Neuronal stem cell (in vitro differentiated cells): ENCODE measurements at regions not wholly inside any gene's neighbourhood (a gene's known extent, or its start where the extent isn't known, plus 50 kb on each side); places are given as distances from the start of the nearest gene placed in this dataset.

Source experiments
- DNase-seq: peaks from one replicate; pipeline ENCODE4 v3.0.0-alpha.2; 2013; ENCODE audit warnings: low spot score
- H2AFZ ChIP-seq: one replicate; pipeline ENCODE4 v1.6.1; 2013; ENCODE audit warnings: mild to moderate bottlenecking, low read length, inconsistent platforms
- H2AK5ac ChIP-seq: 2 replicates; pipeline ENCODE4 v1.6.1; 2013; ENCODE audit warnings: low read depth, mild to moderate bottlenecking, inconsistent platforms, low read length, moderate library complexity, mixed read lengths
- H2BK120ac ChIP-seq: 2 replicates; pipeline ENCODE4 v1.6.1; 2013; ENCODE audit warnings: low read depth, mild to moderate bottlenecking, inconsistent platforms, low read length, moderate library complexity, mixed read lengths
- H2BK12ac ChIP-seq: one replicate; pipeline ENCODE4 v1.6.1; 2013; ENCODE audit warnings: low read length, inconsistent platforms
- H2BK15ac ChIP-seq: 2 replicates; pipeline ENCODE4 v1.6.1; 2013; ENCODE audit warnings: mild to moderate bottlenecking, low read length, inconsistent platforms, mixed read lengths
- H2BK5ac ChIP-seq: one replicate; pipeline ENCODE4 v1.6.1; 2013; ENCODE audit warnings: inconsistent platforms, mild to moderate bottlenecking, low read length, moderate library complexity
- H3K14ac ChIP-seq: one replicate; pipeline ENCODE4 v1.6.1; 2013; ENCODE audit warnings: low read length, inconsistent platforms
- H3K18ac ChIP-seq: 2 replicates; pipeline ENCODE4 v1.6.1; 2013; ENCODE audit warnings: low read length, inconsistent platforms
- H3K23ac ChIP-seq: 2 replicates; pipeline ENCODE4 v1.6.1; 2013; ENCODE audit warnings: low read depth, mild to moderate bottlenecking, mixed read lengths, low read length, inconsistent platforms; ENCODE audit not compliant: poor library complexity
- H3K27ac ChIP-seq: replicated peaks from 3 replicates; pipeline ENCODE4 v1.5.1; 2013; ENCODE audit warnings: low read length, inconsistent platforms
- H3K27me3 ChIP-seq, 3 experiments: 2 replicates each; pipeline ENCODE4 v1.6.1; 2013; ENCODE audit warnings: low read length in 3 of 3, mild to moderate bottlenecking in 2 of 3, inconsistent platforms in 1 of 3, low read depth in 1 of 3, mixed read lengths in 1 of 3, moderate library complexity in 1 of 3; ENCODE audit not compliant: control insufficient read depth in 3 of 3, insufficient read depth in 3 of 3
- H3K36me3 ChIP-seq, 2 donors: replicated peaks in 1 of 2; 2 replicates each; pipeline ENCODE4 v1.6.1; 2013; ENCODE audit warnings: low read length in 2 of 2; ENCODE audit not compliant: control insufficient read depth in 2 of 2, insufficient read depth in 2 of 2
- H3K4ac ChIP-seq: 2 replicates; pipeline ENCODE4 v1.6.1; 2013; ENCODE audit warnings: inconsistent platforms, mild to moderate bottlenecking, low read length, moderate library complexity
- H3K4me1 ChIP-seq, 2 donors: 1 replicate in 1 of 2; 2 replicates in 1 of 2; pipeline ENCODE4 v1.6.1; 2013; ENCODE audit warnings: low read length in 2 of 2, low read depth in 1 of 2; ENCODE audit not compliant: control insufficient read depth in 2 of 2, insufficient read depth in 1 of 2
- H3K4me2 ChIP-seq: one replicate; pipeline ENCODE4 v1.6.1; 2013; ENCODE audit warnings: mild to moderate bottlenecking, low read length, inconsistent platforms; ENCODE audit not compliant: insufficient read depth, poor library complexity, severe bottlenecking
- H3K4me3 ChIP-seq, 2 donors: 2 replicates each; pipeline ENCODE4 v1.5.1; 2013; ENCODE audit warnings: low read length in 2 of 2, mild to moderate bottlenecking in 2 of 2, inconsistent platforms in 1 of 2, moderate library complexity in 1 of 2
- H3K79me1 ChIP-seq: one replicate; pipeline ENCODE4 v1.6.1; 2013; ENCODE audit warnings: low read depth, mild to moderate bottlenecking, inconsistent platforms, low read length, moderate library complexity
- H3K9ac ChIP-seq: one replicate; pipeline ENCODE4 v1.6.1; 2013; ENCODE audit warnings: mild to moderate bottlenecking, low read depth, low read length, inconsistent platforms; ENCODE audit not compliant: poor library complexity
- H3K9me3 ChIP-seq, 2 donors: replicated peaks in 1 of 2; 2 replicates each; pipeline versions ENCODE3 to v1.6.1; 2013; ENCODE audit warnings: low read length in 2 of 2, mild to moderate bottlenecking in 2 of 2, inconsistent platforms in 1 of 2, low read depth in 1 of 2, mixed read lengths in 1 of 2, moderate library complexity in 1 of 2; ENCODE audit not compliant: control insufficient read depth in 2 of 2, insufficient read depth in 1 of 2
- H4K8ac ChIP-seq: one replicate; pipeline ENCODE4 v1.6.1; 2013; ENCODE audit warnings: low read depth, mild to moderate bottlenecking, inconsistent platforms, low read length, moderate library complexity
- H4K91ac ChIP-seq: one replicate; pipeline ENCODE4 v1.6.1; 2013; ENCODE audit warnings: low read length, low read depth, mild to moderate bottlenecking, inconsistent platforms; ENCODE audit not compliant: poor library complexity
- WGBS, 2 donors: extraction: QIAGEN DNeasy Blood & Tissue Kit; methylation state at CpG; one replicate each; pipeline ENCODE4 v1.1.7; 2013; ENCODE audit warnings: missing lambda C conversion rate in 2 of 2, mixed read lengths in 1 of 2; ENCODE audit not compliant: insufficient read length in 2 of 2, insufficient replicate concordance in 1 of 2; ENCODE audit errors: extremely low coverage in 2 of 2; 5-methylcytosine and 5-hydroxymethylcytosine counted together

DNA sequence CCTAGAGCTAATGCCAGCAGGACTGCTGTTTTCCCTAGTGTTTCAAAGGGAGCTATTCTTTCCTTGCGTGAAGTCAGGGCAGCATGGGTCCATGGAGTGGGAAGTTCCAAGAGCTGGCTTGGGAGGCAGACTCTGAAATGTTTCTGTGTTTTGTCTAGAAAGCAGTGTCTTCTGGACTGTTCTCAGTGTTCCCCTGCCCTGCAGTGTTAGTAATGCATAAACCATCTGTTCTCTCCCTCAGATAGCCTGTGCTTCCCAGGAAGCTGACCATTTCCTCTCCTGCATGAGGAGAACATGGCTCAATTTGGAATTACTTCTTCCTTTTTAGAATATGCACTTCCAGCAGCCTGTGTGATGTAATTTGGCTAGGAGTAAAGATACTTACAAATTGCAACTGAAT, 116.7 kb upstream of the CXCL13 start:
- H3K23ac ChIP-seq = no peak overlapping the region
- no peak overlapping the region for H2BK12ac ChIP-seq
- H2AFZ ChIP-seq = no peak overlapping the region
- no peak overlapping the region for H3K14ac ChIP-seq
- no peak overlapping the region for H2BK5ac ChIP-seq
- H3K18ac ChIP-seq = no peak overlapping the region
- H3K4me2 ChIP-seq = no peak overlapping the region
- H4K8ac ChIP-seq = no peak overlapping the region
- no peaks in the 10 kb centered on the region for H3K79me1 ChIP-seq
- no peak overlapping the region for H4K91ac ChIP-seq
- no peak overlapping the region for H3K9ac ChIP-seq
- no peak overlapping the region for H3K4ac ChIP-seq
- no peak overlapping the region for H2BK15ac ChIP-seq
- no peak overlapping the region for H3K4me3 ChIP-seq
- no peaks in the 10 kb centered on the region for H3K27me3 ChIP-seq
- H2AK5ac ChIP-seq = no peak overlapping the region
- H3K9me3 ChIP-seq = no peaks in the 10 kb centered on the region
- no peak for DNase-seq
- no peaks in the 10 kb centered on the region for H3K4me1 ChIP-seq
- H3K36me3 ChIP-seq = no peaks in the 10 kb centered on the region
- WGBS, 2 donors = no CpG with 5 or more reads among the region's 1 CpG
- no peak overlapping the region for H2BK120ac ChIP-seq
- H3K27ac ChIP-seq = no peak overlapping the region

DNA sequence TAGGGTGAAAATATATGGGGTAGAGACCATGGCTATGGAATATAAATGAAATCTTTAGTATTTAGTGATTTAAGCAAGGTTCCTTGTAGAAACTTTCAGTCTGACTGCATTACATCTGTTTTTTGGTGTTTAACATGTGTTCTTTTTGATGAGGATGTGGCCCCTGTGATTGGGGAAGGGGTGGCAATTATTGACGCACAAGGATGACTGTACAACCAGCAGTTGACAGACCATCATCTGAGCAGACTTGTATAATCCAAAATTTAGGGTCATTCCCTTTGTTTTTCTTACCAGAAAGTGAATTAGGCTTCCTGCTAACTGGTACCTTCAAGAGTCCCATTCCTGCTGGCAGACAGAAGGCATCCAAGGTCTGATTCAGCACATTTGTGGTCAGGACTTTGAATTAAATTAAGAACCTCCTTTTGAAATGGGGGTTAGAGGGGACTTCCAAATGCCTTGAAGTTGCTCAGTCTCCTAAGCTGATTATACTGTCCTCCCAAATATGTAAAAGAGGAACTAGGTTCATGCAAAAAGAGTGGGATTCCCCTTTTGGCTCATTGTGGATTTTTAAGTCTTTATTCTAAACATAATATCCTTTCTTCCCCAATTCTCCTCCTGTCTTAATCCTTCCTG, 112.4 kb upstream of the CXCL13 start:
- no peaks in the 10 kb centered on the region for H3K27me3 ChIP-seq

DNA sequence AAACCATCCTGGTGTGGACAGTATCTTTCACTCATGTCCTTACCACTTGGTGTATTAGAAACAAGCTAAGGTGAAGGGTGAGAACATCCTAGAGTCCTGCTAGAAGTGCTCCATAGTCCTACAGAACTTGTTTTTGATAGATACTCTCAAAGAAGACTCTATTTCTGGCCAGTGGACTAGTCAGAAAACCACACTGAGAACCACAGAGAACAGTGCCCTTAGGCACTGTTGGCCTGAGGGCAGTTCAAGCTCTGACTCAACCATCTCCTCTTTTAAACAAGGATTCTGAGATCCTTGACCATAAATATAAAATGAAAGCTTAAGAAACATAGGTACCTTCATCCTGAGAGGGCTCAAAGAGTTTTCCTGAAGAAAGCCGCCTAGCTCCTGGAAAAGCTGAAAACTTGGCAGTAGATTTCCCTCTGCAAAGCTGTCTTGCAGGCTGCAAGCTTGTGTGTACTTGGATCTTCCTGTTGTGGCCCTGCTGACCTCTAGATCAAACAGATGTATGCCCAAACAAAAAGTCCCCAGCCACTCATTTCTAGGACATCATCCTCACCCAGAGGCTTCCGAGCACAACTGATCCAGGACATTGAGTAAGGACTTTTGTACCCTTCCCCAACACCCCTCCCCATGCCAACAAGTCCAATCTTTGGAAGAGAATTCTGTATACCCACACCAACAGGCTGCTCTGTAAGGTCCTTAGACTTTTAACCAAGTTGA, 111.6 kb upstream of the CXCL13 start:
- no peak overlapping the region for H4K8ac ChIP-seq
- H3K18ac ChIP-seq = no peak overlapping the region
- no peak overlapping the region for H3K9ac ChIP-seq
- H2BK15ac ChIP-seq = no peak overlapping the region
- no peaks in the 10 kb centered on the region for H3K9me3 ChIP-seq
- no peak overlapping the region for H3K4me2 ChIP-seq
- H3K4me3 ChIP-seq = no peak overlapping the region
- no peak overlapping the region for H2BK5ac ChIP-seq
- H3K27ac ChIP-seq = no peak overlapping the region
- WGBS, 2 donors = no CpG with 5 or more reads among the region's 2 CpGs
- no peaks in the 10 kb centered on the region for H3K27me3 ChIP-seq
- no peak for DNase-seq
- no peak overlapping the region for H2AFZ ChIP-seq
- H3K4me1 ChIP-seq = no peaks in the 10 kb centered on the region
- no peak overlapping the region for H2BK120ac ChIP-seq
- H3K79me1 ChIP-seq = no peaks in the 10 kb centered on the region
- H2AK5ac ChIP-seq = no peak overlapping the region
- no peaks in the 10 kb centered on the region for H3K36me3 ChIP-seq
- no peak overlapping the region for H3K14ac ChIP-seq
- no peak overlapping the region for H2BK12ac ChIP-seq
- no peak overlapping the region for H4K91ac ChIP-seq
- no peak overlapping the region for H3K23ac ChIP-seq
- no peak overlapping the region for H3K4ac ChIP-seq

More for the DNA sequence above, 112.4 kb upstream of the CXCL13 start:
- Histone ChIP-seq H3K9ac (no peak overlapping the region), H3K4me3 (no peak overlapping the region), H3K18ac (no peak overlapping the region), H2AFZ (no peak overlapping the region), H3K9me3 (no peaks in the 10 kb centered on the region), H3K4me2 (no peak overlapping the region), H4K8ac (no peak overlapping the region), H3K27ac (no peak overlapping the region), H2BK15ac (no peak overlapping the region), H3K14ac (no peak overlapping the region), H3K4ac (no peak overlapping the region), H2BK120ac (no peak overlapping the region), H2BK12ac (no peak overlapping the region), H3K79me1 (no peaks in the 10 kb centered on the region), H3K4me1 (no peaks in the 10 kb centered on the region), H2BK5ac (no peak overlapping the region), H4K91ac (no peak overlapping the region), H3K36me3 (no peaks in the 10 kb centered on the region), H3K23ac (no peak overlapping the region), H2AK5ac (no peak overlapping the region)
- no peak for DNase-seq
- no CpG with 5 or more reads among the region's 1 CpG for WGBS, 2 donors

DNA sequence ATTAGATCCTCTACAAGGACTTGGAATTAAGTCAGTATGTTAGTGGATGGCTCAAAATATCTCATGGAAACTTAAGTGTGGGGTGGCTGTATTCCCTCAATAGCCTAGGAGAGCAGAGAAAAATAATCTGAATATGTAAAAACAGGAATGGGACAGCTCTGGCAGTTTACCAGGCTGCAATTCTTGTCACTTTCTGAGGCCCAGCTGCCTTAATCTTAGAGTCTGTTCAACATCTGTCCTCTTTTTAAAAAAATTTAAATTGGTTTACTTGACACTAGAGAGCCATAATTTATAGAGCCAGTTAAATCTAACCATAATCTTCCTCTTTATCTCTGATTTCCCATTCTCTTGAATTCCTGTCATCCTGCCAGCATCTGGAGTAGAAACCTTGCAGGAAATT, 109.2 kb upstream of the CXCL13 start:
- no peak overlapping the region for H3K14ac ChIP-seq
- no peak overlapping the region for H4K8ac ChIP-seq
- no peak overlapping the region for H3K9ac ChIP-seq
- H2BK120ac ChIP-seq = no peak overlapping the region
- no peak overlapping the region for H2AK5ac ChIP-seq
- no peak overlapping the region for H2BK5ac ChIP-seq
- no peak overlapping the region for H2BK12ac ChIP-seq
- no peaks in the 10 kb centered on the region for H3K36me3 ChIP-seq
- H3K79me1 ChIP-seq = no peaks in the 10 kb centered on the region
- no peak overlapping the region for H3K4ac ChIP-seq
- H3K4me1 ChIP-seq = no peaks in the 10 kb centered on the region
- H3K4me3 ChIP-seq = no peak overlapping the region
- no peak overlapping the region for H2BK15ac ChIP-seq
- no peak for DNase-seq
- H3K27ac ChIP-seq = no peak overlapping the region
- H3K27me3 ChIP-seq = no peaks in the 10 kb centered on the region
- H3K18ac ChIP-seq = no peak overlapping the region
- no peak overlapping the region for H4K91ac ChIP-seq
- H2AFZ ChIP-seq = no peak overlapping the region
- no peaks in the 10 kb centered on the region for H3K9me3 ChIP-seq
- no peak overlapping the region for H3K4me2 ChIP-seq
- H3K23ac ChIP-seq = no peak overlapping the region
